ENCODE measurements at regions not wholly inside any gene's neighbourhood (a gene's known extent, or its start where the extent isn't known, plus 50 kb on each side); places are given as distances from the start of the nearest gene placed in this dataset.

- Histone ChIP-seq H3K4me1 (ENCODE audit: low read depth, poor library complexity, severe bottlenecking) (no peaks in the 10 kb centered on the region), H4K20me1 (ENCODE audit: insufficient read depth) (no peaks in the 10 kb centered on the region), H3K79me2 (ENCODE audit: insufficient read depth, low read depth) (no peaks in the 10 kb centered on the region), H3K27ac (no peak overlapping the region), H3K4me2 (no peak overlapping the region), H3K27me3 (ENCODE audit: insufficient read depth, low read depth) (no peaks in the 10 kb centered on the region), H2AFZ (ENCODE audit: low read depth) (no peak overlapping the region), H3K9ac (no peak overlapping the region), H3K36me3 (ENCODE audit: insufficient read depth) (no peaks in the 10 kb centered on the region), H3K4me3 (IDR thresholded peaks at IDR 0.05; ENCODE audit: insufficient read depth, low read depth, low read length) (no peak overlapping the region)
- TF ChIP-seq CTCF (conservative IDR thresholded peaks at IDR 0.05; ENCODE audit: low read depth, low read length), result no peak
These were observed 961.5 kb downstream of the KCNMA1 start for GRCh38 chr10:76675951-76676587.

GRCh38 chr10:76675561-76675950 lies 962.1 kb downstream of the KCNMA1 start:
- Histone ChIP-seq H3K27me3 (ENCODE audit: insufficient read depth, low read depth) (no peaks in the 10 kb centered on the region), H3K36me3 (ENCODE audit: insufficient read depth) (no peaks in the 10 kb centered on the region), H4K20me1 (ENCODE audit: insufficient read depth) (no peaks in the 10 kb centered on the region), H3K4me1 (ENCODE audit: low read depth, poor library complexity, severe bottlenecking) (no peaks in the 10 kb centered on the region), H3K4me3 (IDR thresholded peaks at IDR 0.05; ENCODE audit: insufficient read depth, low read depth, low read length) (no peak overlapping the region), H2AFZ (ENCODE audit: low read depth) (no peak overlapping the region), H3K79me2 (ENCODE audit: insufficient read depth, low read depth) (no peaks in the 10 kb centered on the region), H3K27ac (no peak overlapping the region), H3K9ac (no peak overlapping the region), H3K4me2 (no peak overlapping the region)
- TF ChIP-seq CTCF (conservative IDR thresholded peaks at IDR 0.05; ENCODE audit: low read depth, low read length), result no peak

- H3K4me3 ChIP-seq (IDR thresholded peaks at IDR 0.05; ENCODE audit: insufficient read depth, low read depth, low read length), result no peak overlapping the region
- no peaks in the 10 kb centered on the region for H3K36me3 ChIP-seq (ENCODE audit: insufficient read depth)
- TF ChIP-seq CTCF (conservative IDR thresholded peaks at IDR 0.05; ENCODE audit: low read depth, low read length), result no peak
- no peaks in the 10 kb centered on the region for H3K4me1 ChIP-seq (ENCODE audit: low read depth, poor library complexity, severe bottlenecking)
- no peaks in the 10 kb centered on the region for H3K27me3 ChIP-seq (ENCODE audit: insufficient read depth, low read depth)
- H3K4me2 ChIP-seq, result no peak overlapping the region
- H3K9ac ChIP-seq, result no peak overlapping the region
- H3K27ac ChIP-seq, result no peak overlapping the region
- no peaks in the 10 kb centered on the region for H3K79me2 ChIP-seq (ENCODE audit: insufficient read depth, low read depth)
- H4K20me1 ChIP-seq (ENCODE audit: insufficient read depth), result no peaks in the 10 kb centered on the region
- no peak overlapping the region for H2AFZ ChIP-seq (ENCODE audit: low read depth)
These were observed 969.9 kb downstream of the KCNMA1 start for GRCh38 chr10:76667408-76668370.

GRCh38 chr10:76666891-76667290 lies 970.7 kb downstream of the KCNMA1 start:
- no peak for TF ChIP-seq CTCF (conservative IDR thresholded peaks at IDR 0.05; ENCODE audit: low read depth, low read length)
- H2AFZ ChIP-seq (ENCODE audit: low read depth), result no peak overlapping the region

More at GRCh38 chr10:76666891-76667290, 970.7 kb downstream of the KCNMA1 start:
- Histone ChIP-seq H3K27me3 (ENCODE audit: insufficient read depth, low read depth) (no peaks in the 10 kb centered on the region), H3K79me2 (ENCODE audit: insufficient read depth, low read depth) (no peaks in the 10 kb centered on the region), H3K36me3 (ENCODE audit: insufficient read depth) (no peaks in the 10 kb centered on the region), H3K9ac (no peak overlapping the region), H3K4me2 (no peak overlapping the region), H3K4me3 (IDR thresholded peaks at IDR 0.05; ENCODE audit: insufficient read depth, low read depth, low read length) (no peak overlapping the region), H3K27ac (no peak overlapping the region), H3K4me1 (ENCODE audit: low read depth, poor library complexity, severe bottlenecking) (no peaks in the 10 kb centered on the region), H4K20me1 (ENCODE audit: insufficient read depth) (no peaks in the 10 kb centered on the region)

All from KMS-11 (cell line).